CD4-positive, alpha-beta T cell (primary cell): ENCODE measurements at regions not wholly inside any gene's neighbourhood (a gene's known extent, or its start where the extent isn't known, plus 50 kb on each side); places are given as distances from the start of the nearest gene placed in this dataset.

Experiments
- ATAC-seq: fragments of 200-7000 bp; cut with Tn5 transposase; one replicate; pipeline ENCODE4 v1.10.0; 2022; ENCODE audit warnings: mild to moderate bottlenecking; ENCODE audit not compliant: poor library complexity
- CTCF ChIA-PET: fragments of 350-600 bp; sonication (Branson Sonifier 250); formaldehyde crosslinking; loops from one replicate; lab custom pipeline; 2021; ENCODE audit warnings: antibody characterized with exemption, inconsistent platforms; lab: Charles Lee
- POLR2A ChIA-PET: fragments of 350-600 bp; sonication (Branson Sonifier 250); formaldehyde crosslinking; loops from one replicate; lab custom pipeline; 2021; ENCODE audit warnings: antibody characterized with exemption, inconsistent platforms; lab: Charles Lee
- DNase-seq, 14 experiments: peaks; one replicate each; pipeline ENCODE4 v3.0.0-alpha.2; 2013 to 2020; ENCODE audit warnings: mixed read lengths in 2 of 14
- H3K27ac ChIP-seq, 2 donors: one replicate each; pipeline versions ENCODE4 v1.5.1 to v1.7.0; 2013; ENCODE audit warnings: low read length in 2 of 2, low read depth in 1 of 2, mild to moderate bottlenecking in 1 of 2
- H3K27me3 ChIP-seq, 2 experiments: 1 replicate in 1 of 2; 2 replicates in 1 of 2; pipeline versions ENCODE4 v1.6.1 to v1.7.0; 2013; ENCODE audit warnings: low read length in 2 of 2, control low read depth in 1 of 2, mild to moderate bottlenecking in 1 of 2, moderate library complexity in 1 of 2; ENCODE audit not compliant: insufficient read depth in 2 of 2, control insufficient read depth in 1 of 2
- H3K36me3 ChIP-seq: one replicate; pipeline ENCODE4 v1.6.1; 2013; ENCODE audit warnings: low read length, control low read depth; ENCODE audit not compliant: insufficient read depth
- H3K4me1 ChIP-seq: one replicate; pipeline ENCODE4 v1.6.1; 2013; ENCODE audit warnings: low read length, control low read depth; ENCODE audit not compliant: insufficient read depth
- H3K4me3 ChIP-seq: one replicate; pipeline ENCODE4 v1.5.1; 2013; ENCODE audit warnings: mild to moderate bottlenecking, low read length, moderate library complexity
- H3K9me3 ChIP-seq, 2 experiments: 1 replicate in 1 of 2; 2 replicates in 1 of 2; pipeline versions ENCODE4 v1.6.1 to v1.7.0; 2013; ENCODE audit warnings: low read length in 2 of 2, mild to moderate bottlenecking in 2 of 2, control low read depth in 1 of 2, moderate library complexity in 1 of 2; ENCODE audit not compliant: control insufficient read depth in 1 of 2, insufficient read depth in 1 of 2
- H3K27ac Mint-ChIP-seq: one replicate; pipeline ENCODE4 v1.8.0; 2020; ENCODE audit warnings: mixed read lengths
- H3K27me3 Mint-ChIP-seq: one replicate; pipeline ENCODE4 v1.8.0; 2021; ENCODE audit warnings: mixed read lengths
- H3K36me3 Mint-ChIP-seq: one replicate; pipeline ENCODE4 v1.8.0; 2021; ENCODE audit warnings: low read depth, mixed read lengths
- H3K4me1 Mint-ChIP-seq: one replicate; pipeline ENCODE4 v1.8.0; 2021; ENCODE audit warnings: low read depth, mixed read lengths
- H3K4me3 Mint-ChIP-seq: one replicate; pipeline ENCODE4 v1.8.0; 2020; ENCODE audit warnings: mild to moderate bottlenecking, mixed read lengths
- H3K9me3 Mint-ChIP-seq: one replicate; pipeline ENCODE4 v1.8.0; 2020; ENCODE audit warnings: mixed read lengths
- CTCF ChIP-seq: fragments of 200-600 bp; IDR thresholded peaks from one replicate; pipeline ENCODE4 v1.8.0; 2022; ENCODE audit warnings: antibody characterized with exemption, mild to moderate bottlenecking
- intact Hi-C, 2 experiments: fragments of 100-400 bp; cut with DNase I in 1 of 2; cut with micrococcal nuclease in 1 of 2; formaldehyde crosslinking; loops; one replicate each; pipeline versions ENCODE4 v1.15.1 to v1.9.0; 2023 to 2025; cut with DNase I, micrococcal nuclease

- H3K4me3 Mint-ChIP-seq = no peak overlapping the region
Observed at GRCh38 chr11:116244889-116245288, 527.9 kb downstream of the BUD13 start.

GRCh38 chr11:116244439-116244838 lies 528.3 kb downstream of the BUD13 start:
- Histone ChIP-seq H3K36me3 (no peaks in the 10 kb centered on the region), H3K27me3 (peaks cover 0 to 3% of the 10 kb centered on the region in 2 experiments), H3K9me3 (no peaks in the 10 kb centered on the region), H3K27ac (no peak overlapping the region), H3K4me3 (no peak overlapping the region), H3K4me1 (no peaks in the 10 kb centered on the region)
- ATAC-seq (no peak), DNase-seq (no peak)
- no peak overlapping the region for H3K27ac Mint-ChIP-seq
- no peaks in the 10 kb centered on the region for H3K36me3 Mint-ChIP-seq
- H3K9me3 Mint-ChIP-seq = no peaks in the 10 kb centered on the region
- H3K4me1 Mint-ChIP-seq = no peaks in the 10 kb centered on the region
- ChIA-PET CTCF (no interaction called here), POLR2A (no interaction called here)
- no peak for TF ChIP-seq CTCF
- intact Hi-C loops = no loop called here
- peaks cover 25% of the 10 kb centered on the region for H3K27me3 Mint-ChIP-seq
- no peak overlapping the region for H3K4me3 Mint-ChIP-seq

More at GRCh38 chr11:116244889-116245288, 527.9 kb downstream of the BUD13 start:
- intact Hi-C loops = no loop called here
- POLR2A ChIA-PET = no interaction called here
- CTCF ChIA-PET = no interaction called here
- Mint-ChIP-seq H3K36me3 (no peaks in the 10 kb centered on the region), H3K27me3 (peaks cover 25% of the 10 kb centered on the region), H3K9me3 (no peaks in the 10 kb centered on the region), H3K4me1 (no peaks in the 10 kb centered on the region), H3K27ac (no peak overlapping the region)
- no peak for DNase-seq
- Histone ChIP-seq H3K36me3 (no peaks in the 10 kb centered on the region), H3K9me3 (no peaks in the 10 kb centered on the region), H3K27ac (no peak overlapping the region), H3K4me3 (no peak overlapping the region), H3K4me1 (no peaks in the 10 kb centered on the region), H3K27me3 (peaks cover 0 to 5% of the 10 kb centered on the region in 2 experiments)
- no peak for TF ChIP-seq CTCF
- ATAC-seq = no peak

GRCh38 chr11:116243991-116244390 lies 528.8 kb downstream of the BUD13 start:
- H3K4me1 Mint-ChIP-seq = no peaks in the 10 kb centered on the region
- peaks cover 0 to 3% of the 10 kb centered on the region in 2 experiments for H3K27me3 ChIP-seq
- no peak for ATAC-seq
- no peak overlapping the region for H3K4me3 ChIP-seq
- H3K36me3 ChIP-seq = no peaks in the 10 kb centered on the region
- no peaks in the 10 kb centered on the region for H3K36me3 Mint-ChIP-seq
- H3K27me3 Mint-ChIP-seq = peaks cover 25% of the 10 kb centered on the region
- no peak for DNase-seq
- H3K4me1 ChIP-seq = no peaks in the 10 kb centered on the region
- peaks cover 0 to 3% of the 10 kb centered on the region in 2 experiments for H3K9me3 ChIP-seq
- CTCF ChIA-PET = no interaction called here
- TF ChIP-seq CTCF = no peak
- no peak overlapping the region for H3K4me3 Mint-ChIP-seq
- POLR2A ChIA-PET = no interaction called here
- H3K27ac ChIP-seq = no peak overlapping the region
- no peak overlapping the region for H3K27ac Mint-ChIP-seq
- no peaks in the 10 kb centered on the region for H3K9me3 Mint-ChIP-seq
- intact Hi-C loops = no loop called here
